GM23248 (cell line): ENCODE measurements at regions not wholly inside any gene's neighbourhood (a gene's known extent, or its start where the extent isn't known, plus 50 kb on each side); places are given as distances from the start of the nearest gene placed in this dataset.

Experiments used
- DNase-seq: peaks from one replicate; pipeline ENCODE4 v3.0.0-alpha.2; 2015
- H2AFZ ChIP-seq: fragments of 200-600 bp; sonication (generic); 2 replicates; pipeline ENCODE4 v1.6.1; 2016; ENCODE audit warnings: antibody characterized with exemption
- H3F3A ChIP-seq: fragments of 200-600 bp; sonication (generic); 2 replicates; pipeline ENCODE4 v1.6.1; 2016; ENCODE audit warnings: mild to moderate bottlenecking, antibody characterized with exemption, mixed run types; ENCODE audit not compliant: insufficient read depth
- H3K27ac ChIP-seq: fragments of 200-600 bp; sonication (generic); 2 replicates; pipeline ENCODE4 v1.5.1; 2016; ENCODE audit warnings: mild to moderate bottlenecking
- H3K27me3 ChIP-seq: fragments of 200-600 bp; sonication (generic); replicated peaks from 2 replicates; pipeline ENCODE4 v1.6.1; 2016; ENCODE audit warnings: mild to moderate bottlenecking; ENCODE audit not compliant: insufficient read depth
- H3K36me3 ChIP-seq: fragments of 200-600 bp; sonication (generic); 2 replicates; pipeline ENCODE4 v1.6.1; 2016; ENCODE audit warnings: low read depth, mild to moderate bottlenecking
- H3K4me1 ChIP-seq: fragments of 200-600 bp; sonication (generic); 2 replicates; pipeline ENCODE4 v1.6.1; 2016; ENCODE audit warnings: mild to moderate bottlenecking; ENCODE audit not compliant: insufficient read depth
- H3K4me2 ChIP-seq: fragments of 200-600 bp; sonication (generic); one replicate; pipeline ENCODE4 v1.6.1; 2016; ENCODE audit warnings: mild to moderate bottlenecking; ENCODE audit not compliant: unreplicated experiment
- H3K4me3 ChIP-seq: fragments of 200-600 bp; sonication (generic); 2 replicates; pipeline ENCODE4 v1.5.1; 2016; ENCODE audit warnings: mild to moderate bottlenecking
- H3K79me2 ChIP-seq: fragments of 200-600 bp; sonication (generic); 2 replicates; pipeline ENCODE4 v1.6.1; 2016; ENCODE audit warnings: mild to moderate bottlenecking; ENCODE audit not compliant: insufficient read depth
- H3K9ac ChIP-seq: fragments of 200-600 bp; sonication (generic); 2 replicates; pipeline ENCODE4 v1.6.1; 2016; ENCODE audit warnings: mild to moderate bottlenecking
- H3K9me2 ChIP-seq: fragments of 200-600 bp; sonication (generic); 2 replicates; pipeline ENCODE4 v1.6.1; 2016; ENCODE audit warnings: mixed run types, mild to moderate bottlenecking, moderate library complexity; ENCODE audit not compliant: insufficient read depth
- H3K9me3 ChIP-seq: fragments of 200-600 bp; sonication (generic); one replicate; pipeline ENCODE4 v1.6.1; 2017; ENCODE audit warnings: low read depth
- H4K20me1 ChIP-seq: fragments of 200-600 bp; sonication (generic); 2 replicates; pipeline ENCODE4 v1.6.0; 2016; ENCODE audit not compliant: insufficient read depth
- EZH2 ChIP-seq: fragments of 200-600 bp; sonication (generic); IDR thresholded peaks from 2 replicates; pipeline ENCODE4 v1.6.1; 2018; ENCODE audit warnings: antibody characterized with exemption, mild to moderate bottlenecking; ENCODE audit not compliant: insufficient read depth, poor library complexity, severe bottlenecking
- EZH2phosphoT487 ChIP-seq: fragments of 200-600 bp; sonication (generic); IDR thresholded peaks from 2 replicates; pipeline ENCODE4 v1.6.1; 2018; ENCODE audit warnings: antibody characterized with exemption, moderate library complexity, mild to moderate bottlenecking, low read depth; ENCODE audit not compliant: insufficient read depth
- WGBS, 2 experiments: methylation state at CpG; one replicate each; pipeline ENCODE4 v1.1.6; 2015 to 2017; ENCODE audit warnings: low lambda C conversion rate in 2 of 2, low coverage in 1 of 2; ENCODE audit errors: missing lambda C conversion rate in 2 of 2; 5-methylcytosine and 5-hydroxymethylcytosine counted together
- in situ Hi-C: fragments of 300-500 bp; cut with MboI; formaldehyde crosslinking; loops from 2 replicates; pipeline ENCODE4 v1.15.0; 2020

DNA sequence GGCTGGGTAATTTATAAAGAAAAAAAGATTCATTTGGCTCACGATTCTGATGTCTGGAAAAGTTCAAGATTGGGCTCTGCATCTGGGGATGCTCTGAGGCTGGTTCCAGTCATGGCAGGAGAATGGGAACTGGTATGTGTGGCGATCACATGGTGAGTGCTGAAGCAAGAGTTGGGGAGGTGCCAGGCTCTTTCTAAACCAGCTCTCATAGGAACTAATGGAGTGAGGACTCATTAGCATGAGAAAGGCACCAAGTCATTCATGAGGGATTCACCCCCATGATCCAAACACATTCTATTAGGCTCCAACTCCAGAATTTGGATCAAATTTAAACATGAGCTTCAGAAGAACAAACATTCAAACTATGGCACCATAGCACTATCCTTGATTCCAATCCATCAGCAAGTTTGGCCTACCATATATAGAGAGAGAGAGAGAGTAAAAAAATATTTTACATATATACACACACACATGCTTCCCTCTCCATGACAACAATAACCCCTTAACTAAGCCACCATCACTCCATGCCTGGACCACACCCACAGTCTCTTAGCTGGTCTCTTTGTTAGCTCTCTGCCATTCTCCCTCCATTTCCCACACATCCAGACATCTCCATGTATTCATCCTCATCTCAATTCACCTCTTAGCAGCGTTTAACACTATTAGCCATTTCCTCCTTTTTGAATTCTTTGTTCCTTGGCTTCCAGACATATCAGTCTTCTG, 57.9 kb downstream of the NPY start:
- DNase-seq, result peak; percentile 8
- Histone ChIP-seq H3K4me3 (no peak overlapping the region), H3K4me2 (no peak overlapping the region), H3K9ac (no peak overlapping the region), H4K20me1 (no peaks in the 10 kb centered on the region), H2AFZ (no peak overlapping the region), H3K79me2 (no peaks in the 10 kb centered on the region), H3K4me1 (no peaks in the 10 kb centered on the region), H3K27me3 (no peaks in the 10 kb centered on the region), H3K9me2 (no peaks in the 10 kb centered on the region), H3K9me3 (no peaks in the 10 kb centered on the region), H3K27ac (no peak overlapping the region), H3K36me3 (no peaks in the 10 kb centered on the region), H3F3A (no peaks in the 10 kb centered on the region)
- WGBS, 2 experiments, result 30 to 36% methylated on average over 3 of the region's 3 CpGs
- in situ Hi-C loops, result no loop called here
- TF ChIP-seq EZH2 (no peak), EZH2phosphoT487 (no peak)

DNA sequence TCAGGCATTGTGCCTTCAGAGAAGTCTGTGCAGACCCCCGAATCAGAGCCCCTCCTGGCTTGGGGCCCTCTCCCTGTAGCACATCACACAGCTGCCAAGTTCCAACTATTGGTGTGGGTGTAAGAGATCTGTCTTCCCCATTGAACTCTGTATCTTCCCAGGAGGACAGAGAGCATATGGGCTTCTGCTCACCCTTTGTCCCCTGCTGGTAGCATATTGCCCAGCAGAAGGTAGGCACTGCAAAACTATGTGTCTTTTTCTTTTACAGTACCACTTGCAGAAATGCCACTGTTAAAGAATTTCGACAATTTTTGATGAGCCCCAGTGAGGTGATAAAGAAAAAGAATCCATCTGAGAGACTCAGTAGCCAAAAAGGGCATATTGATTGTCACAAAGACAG, 59.6 kb downstream of the NPY start:
- no peak overlapping the region for H2AFZ ChIP-seq
- no peak for DNase-seq
- no peaks in the 10 kb centered on the region for H3K79me2 ChIP-seq
- no peak for TF ChIP-seq EZH2
- TF ChIP-seq EZH2phosphoT487, result no peak
- WGBS, 2 experiments, result 2 to 4% methylated on average over 2 of the region's 2 CpGs
- H3K4me1 ChIP-seq, result no peaks in the 10 kb centered on the region
- no peaks in the 10 kb centered on the region for H3K9me3 ChIP-seq
- no peak overlapping the region for H3K9ac ChIP-seq
- no peaks in the 10 kb centered on the region for H3K9me2 ChIP-seq
- no peak overlapping the region for H3K27ac ChIP-seq
- no peak overlapping the region for H3K4me3 ChIP-seq
- no peaks in the 10 kb centered on the region for H3K36me3 ChIP-seq
- in situ Hi-C loops, result no loop called here
- H4K20me1 ChIP-seq, result no peaks in the 10 kb centered on the region
- no peak overlapping the region for H3K4me2 ChIP-seq
- no peaks in the 10 kb centered on the region for H3K27me3 ChIP-seq
- no peaks in the 10 kb centered on the region for H3F3A ChIP-seq

DNA sequence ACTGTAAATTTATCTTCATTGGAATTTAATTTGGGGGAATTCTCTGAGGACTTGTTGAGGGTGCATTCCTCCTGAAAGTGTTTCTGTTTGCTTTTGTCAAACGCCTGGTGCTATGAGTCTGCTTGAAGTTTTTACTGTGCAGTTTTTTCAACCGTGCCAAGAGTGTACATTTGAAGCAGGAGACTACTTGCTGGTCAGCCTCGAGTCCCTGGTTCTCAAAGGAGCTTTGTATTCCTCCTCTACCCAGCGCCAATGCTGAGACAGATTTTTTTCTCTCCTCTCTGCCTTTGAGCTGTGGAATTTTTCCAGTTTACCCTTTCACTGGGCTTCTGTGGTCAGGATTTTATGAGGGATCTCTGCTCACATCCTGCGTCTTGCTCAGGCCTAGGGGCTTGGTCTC, 62.1 kb downstream of the NPY start:
- Histone ChIP-seq H3K9ac (no peak overlapping the region), H2AFZ (no peak overlapping the region), H4K20me1 (no peaks in the 10 kb centered on the region), H3K9me3 (no peaks in the 10 kb centered on the region), H3K79me2 (no peaks in the 10 kb centered on the region), H3K4me2 (no peak overlapping the region), H3F3A (no peaks in the 10 kb centered on the region), H3K4me1 (no peaks in the 10 kb centered on the region), H3K36me3 (no peaks in the 10 kb centered on the region), H3K27ac (no peak overlapping the region), H3K4me3 (no peak overlapping the region), H3K9me2 (no peaks in the 10 kb centered on the region), H3K27me3 (no peaks in the 10 kb centered on the region)
- in situ Hi-C loops, result no loop called here
- TF ChIP-seq EZH2 (no peak), EZH2phosphoT487 (no peak)
- DNase-seq, result no peak
- WGBS, 2 experiments, result 32% methylated on average over 5 of the region's 5 CpGs

DNA sequence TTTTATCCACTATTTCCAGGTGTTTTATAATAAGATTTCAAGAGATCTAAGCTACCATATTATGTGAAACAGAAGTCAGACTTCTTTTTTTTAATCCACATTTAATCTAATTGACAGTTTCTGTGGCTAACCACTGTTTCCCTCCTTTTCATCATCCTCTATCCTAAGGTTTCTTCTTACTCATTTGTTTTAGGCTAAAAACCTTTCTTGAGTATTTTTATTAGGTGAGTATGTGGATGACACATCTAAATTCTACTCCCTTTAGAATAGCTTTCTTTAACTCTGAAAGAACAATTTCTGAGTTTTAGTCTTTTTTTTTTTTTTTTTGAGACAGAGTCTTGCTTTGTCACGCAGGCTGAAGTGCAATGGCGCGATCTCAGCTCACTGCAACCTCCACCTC, 62.7 kb downstream of the NPY start:
- Histone ChIP-seq H4K20me1 (no peaks in the 10 kb centered on the region), H3K9me3 (no peaks in the 10 kb centered on the region), H2AFZ (no peak overlapping the region), H3K4me1 (no peaks in the 10 kb centered on the region), H3F3A (no peaks in the 10 kb centered on the region), H3K4me3 (no peak overlapping the region), H3K27ac (no peak overlapping the region), H3K79me2 (no peaks in the 10 kb centered on the region), H3K4me2 (no peak overlapping the region), H3K9me2 (no peaks in the 10 kb centered on the region), H3K27me3 (no peaks in the 10 kb centered on the region), H3K36me3 (no peaks in the 10 kb centered on the region), H3K9ac (no peak overlapping the region)
- TF ChIP-seq EZH2 (no peak), EZH2phosphoT487 (no peak)
- 80 to 85% methylated on average over 1 to 3 of the region's 3 CpGs for WGBS, 2 experiments
- in situ Hi-C loops, result no loop called here
- DNase-seq, result no peak
